OCI-LY7 (cell line): ENCODE measurements at regions not wholly inside any gene's neighbourhood (a gene's known extent, or its start where the extent isn't known, plus 50 kb on each side); places are given as distances from the start of the nearest gene placed in this dataset.

ENCODE experiments used
- BruUV-seq: library from RNA; stranded (reverse); fragments of 400-500 nt; replicated peaks from 2 replicates; lab custom pipeline; 2021; lab: Mats Ljungman, UMichigan
- CTCF ChIA-PET: fragments of 300-600 bp; sonication (Branson Sonifier 250); formaldehyde crosslinking; loops from one replicate; lab custom pipeline; 2022; ENCODE audit warnings: antibody characterized with exemption; ENCODE audit not compliant: unreplicated experiment; lab: Charles Lee
- POLR2A ChIA-PET: fragments of 300-600 bp; sonication (Branson Sonifier 250); formaldehyde crosslinking; loops from one replicate; lab custom pipeline; 2022; ENCODE audit warnings: antibody characterized with exemption; lab: Charles Lee
- DNase-seq: peaks from one replicate; pipeline ENCODE4 v3.0.0-alpha.2; 2015; ENCODE audit warnings: low spot score
- H2AFZ ChIP-seq: fragments of 200-600 bp; sonication (generic), shearing (Covaris generic); 2 replicates; pipeline ENCODE4 v1.6.1; 2014; ENCODE audit warnings: mild to moderate bottlenecking, antibody characterized with exemption, low read length, moderate library complexity
- H3K27ac ChIP-seq: fragments of 200-600 bp; sonication (generic); 2 replicates; pipeline ENCODE4 v1.5.1; 2014; ENCODE audit warnings: mixed run types, low read depth, mild to moderate bottlenecking, moderate library complexity, low read length, inconsistent platforms; ENCODE audit not compliant: poor library complexity, severe bottlenecking
- H3K36me3 ChIP-seq: fragments of 200-600 bp; sonication (generic); 2 replicates; pipeline ENCODE4 v1.6.1; 2014; ENCODE audit warnings: mild to moderate bottlenecking, antibody characterized with exemption, low read length, moderate library complexity, mixed read lengths; ENCODE audit not compliant: insufficient read depth
- H3K4me1 ChIP-seq: fragments of 200-600 bp; sonication (generic); 2 replicates; pipeline ENCODE4 v1.5.1; 2014; ENCODE audit warnings: mild to moderate bottlenecking, low read length; ENCODE audit not compliant: insufficient read depth, poor library complexity, severe bottlenecking
- H3K4me2 ChIP-seq: fragments of 200-600 bp; sonication (generic); 2 replicates; pipeline ENCODE4 v1.6.1; 2014; ENCODE audit warnings: mild to moderate bottlenecking, low read length
- H3K4me3 ChIP-seq: fragments of 200-600 bp; sonication (generic); 2 replicates; pipeline ENCODE4 v1.5.1; 2014; ENCODE audit warnings: mild to moderate bottlenecking, low read depth, low read length; ENCODE audit not compliant: poor library complexity, severe bottlenecking
- H3K79me2 ChIP-seq: fragments of 200-600 bp; sonication (generic); 2 replicates; pipeline ENCODE4 v1.6.1; 2016; ENCODE audit warnings: low read depth, mild to moderate bottlenecking, low read length, moderate library complexity, mixed read lengths; ENCODE audit not compliant: insufficient read depth
- H3K9me2 ChIP-seq: fragments of 200-600 bp; sonication (generic); 2 replicates; pipeline ENCODE4 v1.6.1; 2016; ENCODE audit warnings: mild to moderate bottlenecking, low read length, mixed read lengths; ENCODE audit not compliant: insufficient read depth
- H3K9me3 ChIP-seq: fragments of 200-600 bp; sonication (generic); 2 replicates; pipeline ENCODE4 v1.6.1; 2014; ENCODE audit warnings: mild to moderate bottlenecking, mixed run types, low read length, mixed read lengths
- H4K20me1 ChIP-seq: fragments of 200-600 bp; sonication (generic); 2 replicates; pipeline ENCODE4 v1.6.1; 2014; ENCODE audit warnings: mild to moderate bottlenecking, antibody characterized with exemption, low read length, moderate library complexity, mixed read lengths; ENCODE audit not compliant: insufficient read depth
- EZH2phosphoT487 ChIP-seq: fragments of 200-600 bp; sonication (generic); IDR thresholded peaks from 2 replicates; pipeline ENCODE4 v1.6.1; 2018; ENCODE audit warnings: low read depth, borderline replicate concordance, mild to moderate bottlenecking, mixed run types, antibody characterized with exemption, low read length, moderate library complexity, mixed read lengths
- intact Hi-C: fragments of 100-400 bp; cut with micrococcal nuclease; formaldehyde crosslinking; loops from one replicate; pipeline ENCODE4 v1.10.0; 2022; ENCODE audit not compliant: unreplicated experiment
- TF ChIP-seq, protein P1 (sequence below): fragments of 200-600 bp; sonication (generic); conservative IDR thresholded peaks from 2 replicates; pipeline ENCODE4 v1.5.1; 2014; ENCODE audit warnings: mild to moderate bottlenecking, antibody characterized with exemption, low read length, moderate library complexity, mixed read lengths

DNA sequence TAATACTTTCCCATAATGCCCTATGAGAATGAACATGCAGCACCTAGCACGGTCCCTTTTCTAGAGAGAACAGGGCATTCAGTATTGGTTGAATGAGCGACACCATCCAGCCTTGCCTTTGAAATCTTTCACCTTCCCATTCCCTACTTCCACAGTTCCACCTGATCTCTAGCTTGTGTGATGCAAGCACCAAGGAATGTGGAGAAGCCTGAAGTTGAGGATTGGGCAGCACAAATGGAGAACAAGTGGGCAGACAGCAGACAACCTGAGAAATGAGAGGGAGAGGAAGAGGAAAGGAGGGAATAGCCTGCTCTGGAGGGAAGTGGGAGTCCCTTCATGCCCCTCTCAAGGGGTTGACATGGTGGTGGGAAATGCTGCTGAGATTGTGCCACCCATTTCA, 365.1 kb upstream of the CXorf51A start:
- H3K27ac ChIP-seq = no peak overlapping the region
- no peak overlapping the region for H3K4me2 ChIP-seq
- BruUV-seq = no TSS peak
- no peaks in the 10 kb centered on the region for H3K9me2 ChIP-seq
- H3K4me3 ChIP-seq = no peak overlapping the region
- POLR2A ChIA-PET = no interaction called here
- no peaks in the 10 kb centered on the region for H3K9me3 ChIP-seq
- intact Hi-C loops = no loop called here
- no peaks in the 10 kb centered on the region for H3K36me3 ChIP-seq
- H3K79me2 ChIP-seq = no peaks in the 10 kb centered on the region
- no peak for DNase-seq
- no peaks in the 10 kb centered on the region for H4K20me1 ChIP-seq
- no peak overlapping the region for H2AFZ ChIP-seq
- CTCF ChIA-PET = no interaction called here
- no peak for TF ChIP-seq EZH2phosphoT487
- TF ChIP-seq, protein P1, sequence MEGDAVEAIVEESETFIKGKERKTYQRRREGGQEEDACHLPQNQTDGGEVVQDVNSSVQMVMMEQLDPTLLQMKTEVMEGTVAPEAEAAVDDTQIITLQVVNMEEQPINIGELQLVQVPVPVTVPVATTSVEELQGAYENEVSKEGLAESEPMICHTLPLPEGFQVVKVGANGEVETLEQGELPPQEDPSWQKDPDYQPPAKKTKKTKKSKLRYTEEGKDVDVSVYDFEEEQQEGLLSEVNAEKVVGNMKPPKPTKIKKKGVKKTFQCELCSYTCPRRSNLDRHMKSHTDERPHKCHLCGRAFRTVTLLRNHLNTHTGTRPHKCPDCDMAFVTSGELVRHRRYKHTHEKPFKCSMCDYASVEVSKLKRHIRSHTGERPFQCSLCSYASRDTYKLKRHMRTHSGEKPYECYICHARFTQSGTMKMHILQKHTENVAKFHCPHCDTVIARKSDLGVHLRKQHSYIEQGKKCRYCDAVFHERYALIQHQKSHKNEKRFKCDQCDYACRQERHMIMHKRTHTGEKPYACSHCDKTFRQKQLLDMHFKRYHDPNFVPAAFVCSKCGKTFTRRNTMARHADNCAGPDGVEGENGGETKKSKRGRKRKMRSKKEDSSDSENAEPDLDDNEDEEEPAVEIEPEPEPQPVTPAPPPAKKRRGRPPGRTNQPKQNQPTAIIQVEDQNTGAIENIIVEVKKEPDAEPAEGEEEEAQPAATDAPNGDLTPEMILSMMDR = no peak
- no peaks in the 10 kb centered on the region for H3K4me1 ChIP-seq

DNA sequence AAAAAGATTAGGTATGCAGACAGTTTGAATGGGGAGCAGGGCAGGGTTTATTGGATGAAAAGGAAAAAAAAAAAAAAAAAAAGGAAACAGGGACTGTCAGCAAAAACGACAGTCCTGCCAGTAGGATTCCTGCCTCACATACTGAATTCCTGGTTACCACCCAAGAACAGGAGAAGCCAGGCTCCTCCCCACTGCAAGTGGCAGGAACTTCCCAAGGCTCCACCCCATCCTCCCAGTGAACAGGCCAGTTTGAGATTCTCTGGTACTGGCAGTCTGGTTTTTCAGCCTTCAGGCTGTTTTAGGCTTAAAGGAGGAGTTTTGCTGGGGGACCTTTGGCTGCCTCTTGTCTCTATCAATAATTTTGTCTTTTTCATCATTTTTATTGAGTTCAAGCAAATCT, 360.0 kb upstream of the CXorf51A start:
- BruUV-seq = no TSS peak
- H3K4me3 ChIP-seq = no peak overlapping the region
- H2AFZ ChIP-seq = no peak overlapping the region
- H4K20me1 ChIP-seq = no peaks in the 10 kb centered on the region
- ChIA-PET CTCF (no interaction called here), POLR2A (no interaction called here)
- H3K36me3 ChIP-seq = no peaks in the 10 kb centered on the region
- DNase-seq = no peak
- H3K9me2 ChIP-seq = no peaks in the 10 kb centered on the region
- no peak overlapping the region for H3K27ac ChIP-seq
- TF ChIP-seq, protein P1 = no peak
- TF ChIP-seq EZH2phosphoT487 = no peak
- H3K4me2 ChIP-seq = no peak overlapping the region
- intact Hi-C loops = no loop called here
- no peaks in the 10 kb centered on the region for H3K9me3 ChIP-seq
- no peaks in the 10 kb centered on the region for H3K79me2 ChIP-seq
- H3K4me1 ChIP-seq = no peaks in the 10 kb centered on the region

DNA sequence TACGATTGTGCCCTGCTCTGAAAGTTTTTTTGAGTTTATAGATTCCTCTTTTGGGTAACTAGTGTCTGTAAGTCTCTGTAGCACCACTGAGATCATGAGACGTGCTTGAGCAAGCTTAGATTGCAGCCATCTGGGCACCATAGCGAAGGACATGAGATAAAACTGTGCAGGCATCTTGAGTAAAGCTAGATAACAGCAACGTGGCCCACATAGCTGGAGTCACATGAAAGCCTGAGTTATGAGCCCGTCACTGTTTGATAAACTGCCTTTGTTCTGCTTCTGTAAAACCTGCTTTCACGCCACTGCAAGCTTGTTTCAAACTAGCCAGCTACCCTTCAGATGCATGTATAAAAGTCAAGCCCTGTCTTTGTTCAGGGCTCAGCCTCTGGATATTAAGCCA, 359.1 kb upstream of the CXorf51A start:
- Histone ChIP-seq H3K27ac (no peak overlapping the region), H3K4me3 (no peak overlapping the region), H3K9me3 (no peaks in the 10 kb centered on the region), H4K20me1 (no peaks in the 10 kb centered on the region), H3K9me2 (no peaks in the 10 kb centered on the region), H3K36me3 (no peaks in the 10 kb centered on the region), H2AFZ (no peak overlapping the region), H3K4me2 (no peak overlapping the region), H3K79me2 (no peaks in the 10 kb centered on the region), H3K4me1 (no peaks in the 10 kb centered on the region)
- no TSS peak for BruUV-seq
- CTCF ChIA-PET = no interaction called here
- intact Hi-C loops = no loop called here
- TF ChIP-seq EZH2phosphoT487 = no peak
- TF ChIP-seq, protein P1 = no peak
- POLR2A ChIA-PET = no interaction called here
- DNase-seq = no peak
